ENCODE measurements at regions not wholly inside any gene's neighbourhood (a gene's known extent, or its start where the extent isn't known, plus 50 kb on each side); places are given as distances from the start of the nearest gene placed in this dataset.

GRCh38 chr9:85884256-85884655, 56.7 kb upstream of the NAA35 start:
- DNase-seq: no peak

- DNase-seq: no peak
Measured at GRCh38 chr9:85890962-85891361, 50.0 kb upstream of the NAA35 start.

Data from NCI-H187 (cell line).